Transverse colon (tissue), 4 donors: ENCODE measurements at regions not wholly inside any gene's neighbourhood (a gene's known extent, or its start where the extent isn't known, plus 50 kb on each side); places are given as distances from the start of the nearest gene placed in this dataset.

Source experiments
- CTCF ChIP-seq, 5 experiments: fragments of 200-600 bp in 3 of 5; fragments of 450-650 bp in 2 of 5; sonication (generic) in 3 of 5; IDR thresholded peaks; 1 replicate in 2 of 5; 2 replicates in 3 of 5; pipeline ENCODE4 v1.5.1; 2016 to 2017; ENCODE audit warnings: antibody characterized with exemption in 5 of 5, inconsistent platforms in 3 of 5, mild to moderate bottlenecking in 2 of 5, moderate library complexity in 1 of 5
- EP300 ChIP-seq: sonication (generic); formaldehyde crosslinking; IDR thresholded peaks from one replicate; pipeline ENCODE4 v1.6.1; 2017; ENCODE audit warnings: antibody characterized with exemption, low read depth
- POLR2A ChIP-seq: fragments of 450-650 bp; IDR thresholded peaks from one replicate; pipeline ENCODE4 v1.6.1; 2016; ENCODE audit warnings: antibody characterized with exemption, mild to moderate bottlenecking, moderate library complexity
- POLR2AphosphoS5 ChIP-seq, 3 donors: sonication (generic); formaldehyde crosslinking; IDR thresholded peaks; one replicate each; pipeline ENCODE4 v1.6.1; 2016; ENCODE audit warnings: antibody characterized with exemption in 3 of 3

- TF ChIP-seq CTCF (IDR thresholded peaks at IDR 0.05) = no peak
- TF ChIP-seq POLR2A = no peak
- TF ChIP-seq POLR2AphosphoS5 (IDR thresholded peaks at IDR 0.05) = no peak
- no peak for TF ChIP-seq EP300
These were observed 870.2 kb upstream of the C9orf72 start for GRCh38 chr9:28443461-28443860.
